Endothelial cell of umbilical vein (primary cell): ENCODE measurements at regions not wholly inside any gene's neighbourhood (a gene's known extent, or its start where the extent isn't known, plus 50 kb on each side); places are given as distances from the start of the nearest gene placed in this dataset.

Source experiments
- EZH2 ChIP-seq: IDR thresholded peaks from 2 replicates; pipeline ENCODE4 v1.6.1; 2012; ENCODE audit warnings: borderline replicate concordance, low read depth, mild to moderate bottlenecking, moderate library complexity, low read length, inconsistent platforms; ENCODE audit not compliant: severe bottlenecking
- FOS ChIP-seq: IDR thresholded peaks from 2 replicates; pipeline ENCODE4 v1.6.1; 2011; ENCODE audit warnings: mild to moderate bottlenecking, low read length, moderate library complexity, borderline replicate concordance; ENCODE audit not compliant: insufficient read depth
- GATA2 ChIP-seq: IDR thresholded peaks from 2 replicates; pipeline ENCODE4 v1.7.0; 2011; ENCODE audit warnings: low read depth, mild to moderate bottlenecking, moderate library complexity, mixed read lengths, low read length; ENCODE audit not compliant: insufficient read length, insufficient read depth
- JUN ChIP-seq: IDR thresholded peaks from 2 replicates; pipeline ENCODE4 v1.6.1; 2011; ENCODE audit warnings: borderline replicate concordance, low read depth; ENCODE audit not compliant: insufficient read length, insufficient read depth
- MYC ChIP-seq: IDR thresholded peaks from one replicate; pipeline ENCODE4 v1.6.1; 2011; ENCODE audit warnings: mild to moderate bottlenecking, low read depth, low read length
- POLR2A ChIP-seq: IDR thresholded peaks from 2 replicates; pipeline ENCODE4 v1.6.1; 2012; ENCODE audit warnings: low read depth, mild to moderate bottlenecking, control low read depth, low read length
- POLR2AphosphoS5 ChIP-seq: IDR thresholded peaks from 2 replicates; pipeline ENCODE4 v1.6.1; 2012; ENCODE audit warnings: low read depth, mild to moderate bottlenecking, control low read depth, low read length, moderate library complexity; ENCODE audit not compliant: insufficient read depth
- TF ChIP-seq, protein P1 (sequence below), 2 donors: IDR thresholded peaks; 1 replicate in 1 of 2; 2 replicates in 1 of 2; pipeline ENCODE4 v1.5.1; 2011; ENCODE audit warnings: low read length in 2 of 2, mild to moderate bottlenecking in 2 of 2, moderate library complexity in 2 of 2, control low read depth in 1 of 2, inconsistent platforms in 1 of 2, low read depth in 1 of 2; ENCODE audit not compliant: insufficient read depth in 1 of 2; ENCODE audit errors: extremely low read depth in 1 of 2
- TF ChIP-seq, protein P2 (sequence below): IDR thresholded peaks from 2 replicates; pipeline ENCODE4 v1.6.1; 2011; ENCODE audit not compliant: insufficient read depth, insufficient read length

DNA sequence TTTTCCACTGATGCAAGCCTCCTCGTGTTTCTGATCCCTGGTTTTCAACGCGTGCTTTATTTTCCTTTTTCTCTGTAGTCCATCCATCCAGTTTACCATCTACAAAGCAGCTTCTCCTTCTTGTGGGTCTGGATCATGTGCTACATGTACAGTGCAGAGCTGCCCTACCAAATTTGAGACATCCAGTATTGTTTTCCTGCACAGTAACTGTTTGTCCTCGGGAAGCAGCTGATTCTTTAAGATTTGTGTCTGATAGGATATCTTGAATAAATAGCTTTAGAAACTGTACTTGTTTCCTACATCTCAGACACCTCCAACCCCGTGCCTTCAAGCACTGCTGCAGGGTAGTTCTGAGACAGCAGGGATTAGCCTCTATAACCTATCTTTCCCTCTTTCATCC is 368.1 kb upstream of the FAR2 start:
- TF ChIP-seq POLR2A (no peak), POLR2AphosphoS5 (no peak), JUN (no peak), EZH2 (no peak), GATA2 (peak; percentile 12), MYC (no peak), FOS (no peak)
- TF ChIP-seq, protein P1, sequence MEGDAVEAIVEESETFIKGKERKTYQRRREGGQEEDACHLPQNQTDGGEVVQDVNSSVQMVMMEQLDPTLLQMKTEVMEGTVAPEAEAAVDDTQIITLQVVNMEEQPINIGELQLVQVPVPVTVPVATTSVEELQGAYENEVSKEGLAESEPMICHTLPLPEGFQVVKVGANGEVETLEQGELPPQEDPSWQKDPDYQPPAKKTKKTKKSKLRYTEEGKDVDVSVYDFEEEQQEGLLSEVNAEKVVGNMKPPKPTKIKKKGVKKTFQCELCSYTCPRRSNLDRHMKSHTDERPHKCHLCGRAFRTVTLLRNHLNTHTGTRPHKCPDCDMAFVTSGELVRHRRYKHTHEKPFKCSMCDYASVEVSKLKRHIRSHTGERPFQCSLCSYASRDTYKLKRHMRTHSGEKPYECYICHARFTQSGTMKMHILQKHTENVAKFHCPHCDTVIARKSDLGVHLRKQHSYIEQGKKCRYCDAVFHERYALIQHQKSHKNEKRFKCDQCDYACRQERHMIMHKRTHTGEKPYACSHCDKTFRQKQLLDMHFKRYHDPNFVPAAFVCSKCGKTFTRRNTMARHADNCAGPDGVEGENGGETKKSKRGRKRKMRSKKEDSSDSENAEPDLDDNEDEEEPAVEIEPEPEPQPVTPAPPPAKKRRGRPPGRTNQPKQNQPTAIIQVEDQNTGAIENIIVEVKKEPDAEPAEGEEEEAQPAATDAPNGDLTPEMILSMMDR (IDR thresholded peaks at IDR 0.05; ENCODE audit: extremely low read depth in 1 of 2, insufficient read depth in 1 of 2, low read depth in 1 of 2, low read length in 2 of 2): no peak
- TF ChIP-seq, protein P2, sequence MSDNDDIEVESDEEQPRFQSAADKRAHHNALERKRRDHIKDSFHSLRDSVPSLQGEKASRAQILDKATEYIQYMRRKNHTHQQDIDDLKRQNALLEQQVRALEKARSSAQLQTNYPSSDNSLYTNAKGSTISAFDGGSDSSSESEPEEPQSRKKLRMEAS: no peak
